ENCODE measurements at regions not wholly inside any gene's neighbourhood (a gene's known extent, or its start where the extent isn't known, plus 50 kb on each side); places are given as distances from the start of the nearest gene placed in this dataset.

DNA sequence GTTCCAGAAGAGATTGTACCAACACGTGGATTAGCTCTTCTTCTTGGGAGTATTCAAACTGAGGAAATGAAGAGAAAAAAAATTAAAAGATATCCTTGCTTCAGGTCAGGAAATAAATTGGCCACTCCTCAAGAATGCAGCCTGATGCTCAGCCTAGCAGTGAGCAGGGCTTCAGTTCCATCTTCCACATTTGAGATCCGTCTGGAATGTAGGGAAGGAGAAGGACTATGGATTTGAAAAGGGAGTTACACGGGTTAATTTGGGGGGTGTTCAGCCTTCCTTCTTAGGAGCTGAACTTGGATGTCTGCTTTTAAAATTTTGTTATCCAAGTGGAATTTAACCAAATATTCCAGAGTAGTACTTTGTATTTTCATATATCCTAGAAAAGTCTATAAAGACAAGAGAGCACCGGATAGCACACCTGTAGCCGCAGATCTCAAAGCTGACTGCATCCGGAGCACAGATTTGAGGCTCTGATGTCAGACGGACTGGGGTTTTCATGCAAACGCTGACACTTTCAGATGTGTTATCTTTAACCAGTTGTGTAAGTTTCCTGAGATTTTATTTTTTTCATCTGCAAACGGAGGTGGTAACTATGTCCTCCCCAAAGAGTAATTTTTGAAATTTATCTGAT, 99.3 kb downstream of the COPS8 start:
- TF ChIP-seq, protein P1, sequence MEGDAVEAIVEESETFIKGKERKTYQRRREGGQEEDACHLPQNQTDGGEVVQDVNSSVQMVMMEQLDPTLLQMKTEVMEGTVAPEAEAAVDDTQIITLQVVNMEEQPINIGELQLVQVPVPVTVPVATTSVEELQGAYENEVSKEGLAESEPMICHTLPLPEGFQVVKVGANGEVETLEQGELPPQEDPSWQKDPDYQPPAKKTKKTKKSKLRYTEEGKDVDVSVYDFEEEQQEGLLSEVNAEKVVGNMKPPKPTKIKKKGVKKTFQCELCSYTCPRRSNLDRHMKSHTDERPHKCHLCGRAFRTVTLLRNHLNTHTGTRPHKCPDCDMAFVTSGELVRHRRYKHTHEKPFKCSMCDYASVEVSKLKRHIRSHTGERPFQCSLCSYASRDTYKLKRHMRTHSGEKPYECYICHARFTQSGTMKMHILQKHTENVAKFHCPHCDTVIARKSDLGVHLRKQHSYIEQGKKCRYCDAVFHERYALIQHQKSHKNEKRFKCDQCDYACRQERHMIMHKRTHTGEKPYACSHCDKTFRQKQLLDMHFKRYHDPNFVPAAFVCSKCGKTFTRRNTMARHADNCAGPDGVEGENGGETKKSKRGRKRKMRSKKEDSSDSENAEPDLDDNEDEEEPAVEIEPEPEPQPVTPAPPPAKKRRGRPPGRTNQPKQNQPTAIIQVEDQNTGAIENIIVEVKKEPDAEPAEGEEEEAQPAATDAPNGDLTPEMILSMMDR (conservative IDR thresholded peaks at IDR 0.05) = no peak
- Mint-ChIP-seq H3K36me3 (ENCODE audit: low read depth) (no peaks in the 10 kb centered on the region), H3K4me1 (no peaks in the 10 kb centered on the region), H3K27ac (ENCODE audit: unreplicated experiment) (no peak overlapping the region), H3K4me3 (no peak overlapping the region), H3K27me3 (ENCODE audit: low read depth) (no peaks in the 10 kb centered on the region), H3K9me3 (no peaks in the 10 kb centered on the region)
- DNase-seq (ENCODE audit: low read depth, low spot score) = no peak

DNA sequence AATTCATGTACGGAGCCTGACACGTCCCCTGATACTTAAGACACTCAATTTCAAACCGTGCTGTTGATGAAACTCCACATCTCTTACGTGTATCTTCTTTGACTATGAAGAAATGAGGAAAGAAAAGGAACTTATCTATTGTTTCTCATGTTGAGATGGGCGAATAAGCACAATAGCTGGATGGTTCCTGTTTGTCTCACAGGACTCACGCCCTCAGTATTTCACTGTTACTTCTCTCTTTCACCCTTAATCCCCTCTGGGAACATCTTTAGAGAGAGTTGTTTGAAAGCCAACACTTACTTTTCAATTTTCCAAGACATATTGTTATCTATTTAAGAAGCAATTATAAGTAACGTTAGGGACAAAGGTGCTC, 99.8 kb downstream of the COPS8 start:
- Mint-ChIP-seq H3K36me3 (ENCODE audit: low read depth) (no peaks in the 10 kb centered on the region), H3K27me3 (ENCODE audit: low read depth) (no peaks in the 10 kb centered on the region), H3K9me3 (no peaks in the 10 kb centered on the region), H3K4me3 (no peak overlapping the region), H3K4me1 (no peaks in the 10 kb centered on the region), H3K27ac (ENCODE audit: unreplicated experiment) (no peak overlapping the region)
- DNase-seq (ENCODE audit: low read depth, low spot score) = no peak
- TF ChIP-seq, protein P1 (conservative IDR thresholded peaks at IDR 0.05) = no peak

DNA sequence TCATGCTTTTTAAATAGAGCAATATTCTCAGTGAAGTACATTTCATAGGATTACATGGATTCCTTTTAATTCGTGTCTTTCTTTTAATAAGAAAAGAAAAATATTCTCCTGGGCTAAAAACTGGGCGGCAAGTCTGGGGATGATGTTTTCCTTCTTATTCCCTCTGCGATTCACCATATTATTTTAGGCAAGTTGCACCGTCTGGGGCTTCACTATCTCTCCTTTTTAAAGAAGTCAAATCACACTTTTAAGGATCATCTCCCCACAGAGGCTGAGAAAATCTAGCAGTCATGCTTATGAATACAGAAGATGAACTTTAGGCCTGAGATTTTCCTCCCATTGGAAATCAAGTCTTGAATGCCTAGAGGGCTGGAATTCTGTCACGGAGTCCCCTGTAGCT, 104.1 kb downstream of the COPS8 start:
- H3K4me3 Mint-ChIP-seq = no peak overlapping the region
- H3K27me3 Mint-ChIP-seq (ENCODE audit: low read depth) = no peaks in the 10 kb centered on the region
- TF ChIP-seq, protein P1 (conservative IDR thresholded peaks at IDR 0.05) = no peak
- no peak overlapping the region for H3K27ac Mint-ChIP-seq (ENCODE audit: unreplicated experiment)
- no peaks in the 10 kb centered on the region for H3K36me3 Mint-ChIP-seq (ENCODE audit: low read depth)
- H3K4me1 Mint-ChIP-seq = no peaks in the 10 kb centered on the region
- DNase-seq (ENCODE audit: low read depth, low spot score) = no peak
- H3K9me3 Mint-ChIP-seq = no peaks in the 10 kb centered on the region

DNA sequence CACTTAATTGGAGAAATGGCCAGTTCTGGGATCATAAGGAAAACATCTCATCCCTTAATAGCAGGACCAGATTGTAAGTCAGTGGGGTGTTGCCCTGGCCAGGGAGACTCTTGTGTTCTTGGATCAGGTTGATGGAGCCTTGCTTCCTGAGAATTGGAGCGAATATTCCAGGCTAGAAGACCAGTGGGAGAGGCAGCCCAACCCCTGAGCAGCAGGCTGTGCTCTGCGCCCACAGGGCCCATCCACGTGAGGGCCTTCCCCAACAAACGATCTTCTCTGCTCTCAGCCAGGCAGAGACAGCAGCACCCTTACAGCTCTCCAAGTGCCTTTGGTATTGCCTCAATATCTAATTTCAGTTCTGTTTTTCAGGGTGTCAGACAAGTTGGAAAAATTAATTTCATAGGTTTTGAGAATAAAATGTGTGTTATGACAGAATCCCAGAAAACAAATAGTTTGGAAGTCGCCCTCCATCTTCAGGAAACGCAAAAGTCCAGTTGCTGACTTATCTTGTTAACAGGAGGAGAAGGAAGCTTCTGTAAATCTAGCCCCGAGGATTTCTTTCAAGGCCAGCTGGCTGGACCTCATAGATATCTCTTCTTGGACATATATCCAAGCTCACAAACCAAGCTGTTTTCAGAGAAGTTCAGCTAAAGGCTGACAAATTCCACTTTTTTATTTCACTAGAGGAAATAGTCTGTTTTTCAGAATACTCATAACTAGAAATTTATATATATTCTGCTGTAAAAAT, 105.5 kb downstream of the COPS8 start:
- no peaks in the 10 kb centered on the region for H3K27me3 Mint-ChIP-seq (ENCODE audit: low read depth)
- H3K27ac Mint-ChIP-seq (ENCODE audit: unreplicated experiment) = no peak overlapping the region
- TF ChIP-seq, protein P1 (conservative IDR thresholded peaks at IDR 0.05) = no peak
- no peaks in the 10 kb centered on the region for H3K4me1 Mint-ChIP-seq
- H3K9me3 Mint-ChIP-seq = no peaks in the 10 kb centered on the region
- DNase-seq (ENCODE audit: low read depth, low spot score) = no peak
- no peaks in the 10 kb centered on the region for H3K36me3 Mint-ChIP-seq (ENCODE audit: low read depth)
- no peak overlapping the region for H3K4me3 Mint-ChIP-seq

DNA sequence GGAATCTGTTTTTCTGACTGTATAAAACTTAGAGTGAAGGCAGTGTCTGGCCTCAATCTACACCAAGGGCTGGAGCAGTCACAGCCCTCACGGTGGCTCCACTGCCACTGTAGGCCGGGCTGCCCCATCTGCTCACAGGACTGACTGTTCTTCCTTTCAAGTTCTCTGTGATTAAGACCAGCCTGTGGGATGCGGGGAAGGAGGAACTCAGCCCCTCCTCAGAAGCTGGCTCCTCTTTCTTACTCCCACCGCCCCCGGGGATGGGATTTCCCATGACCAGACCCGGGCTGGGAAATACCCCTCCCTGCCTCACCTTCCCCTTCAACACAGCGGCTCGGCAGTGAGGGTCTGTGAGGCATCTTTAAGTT, 106.0 kb downstream of the COPS8 start:
- H3K36me3 Mint-ChIP-seq (ENCODE audit: low read depth) = no peaks in the 10 kb centered on the region
- H3K27ac Mint-ChIP-seq (ENCODE audit: unreplicated experiment) = no peak overlapping the region
- H3K4me3 Mint-ChIP-seq = no peak overlapping the region
- H3K27me3 Mint-ChIP-seq (ENCODE audit: low read depth) = no peaks in the 10 kb centered on the region
- no peak for DNase-seq (ENCODE audit: low read depth, low spot score)
- no peaks in the 10 kb centered on the region for H3K9me3 Mint-ChIP-seq
- TF ChIP-seq, protein P1 (conservative IDR thresholded peaks at IDR 0.05) = no peak
- H3K4me1 Mint-ChIP-seq = peaks cover 3% of the 10 kb centered on the region

All from neural crest cell (in vitro differentiated cells).